Brain pericyte (primary cell): ENCODE measurements at regions not wholly inside any gene's neighbourhood (a gene's known extent, or its start where the extent isn't known, plus 50 kb on each side); places are given as distances from the start of the nearest gene placed in this dataset.

ENCODE experiments used
- DNase-seq: peaks from one replicate; pipeline ENCODE4 v3.0.0-alpha.2; 2012; ENCODE audit warnings: low read depth, low spot score

DNA sequence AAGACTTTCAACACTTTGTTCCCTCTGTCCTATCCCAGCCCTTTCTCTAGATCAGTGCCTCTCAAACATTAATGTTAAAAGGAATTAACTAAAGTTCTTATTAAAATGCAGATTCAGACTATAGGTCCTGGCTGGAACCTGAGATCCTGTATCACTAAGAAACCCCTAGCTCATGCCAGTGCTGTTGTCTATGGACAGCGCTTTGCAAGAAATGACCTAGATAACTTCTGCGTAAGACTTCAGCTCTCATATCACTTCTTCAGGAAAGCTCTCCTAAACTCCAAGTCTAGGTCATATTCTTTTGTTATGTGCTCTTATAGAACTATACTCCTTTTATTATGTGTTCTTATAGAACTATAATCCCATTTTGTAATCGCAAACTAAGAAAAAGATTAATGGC, 67.8 kb upstream of the CDIN1 start:
- DNase-seq, result no peak

- DNase-seq, result no peak
Measured at GRCh38 chr15:36517758-36518157, 61.7 kb upstream of the CDIN1 start.

- DNase-seq, result no peak
Measured at GRCh38 chr15:36519067-36519466, 60.4 kb upstream of the CDIN1 start.

GRCh38 chr15:36525430-36525829, 54.0 kb upstream of the CDIN1 start:
- DNase-seq, result no peak

DNA sequence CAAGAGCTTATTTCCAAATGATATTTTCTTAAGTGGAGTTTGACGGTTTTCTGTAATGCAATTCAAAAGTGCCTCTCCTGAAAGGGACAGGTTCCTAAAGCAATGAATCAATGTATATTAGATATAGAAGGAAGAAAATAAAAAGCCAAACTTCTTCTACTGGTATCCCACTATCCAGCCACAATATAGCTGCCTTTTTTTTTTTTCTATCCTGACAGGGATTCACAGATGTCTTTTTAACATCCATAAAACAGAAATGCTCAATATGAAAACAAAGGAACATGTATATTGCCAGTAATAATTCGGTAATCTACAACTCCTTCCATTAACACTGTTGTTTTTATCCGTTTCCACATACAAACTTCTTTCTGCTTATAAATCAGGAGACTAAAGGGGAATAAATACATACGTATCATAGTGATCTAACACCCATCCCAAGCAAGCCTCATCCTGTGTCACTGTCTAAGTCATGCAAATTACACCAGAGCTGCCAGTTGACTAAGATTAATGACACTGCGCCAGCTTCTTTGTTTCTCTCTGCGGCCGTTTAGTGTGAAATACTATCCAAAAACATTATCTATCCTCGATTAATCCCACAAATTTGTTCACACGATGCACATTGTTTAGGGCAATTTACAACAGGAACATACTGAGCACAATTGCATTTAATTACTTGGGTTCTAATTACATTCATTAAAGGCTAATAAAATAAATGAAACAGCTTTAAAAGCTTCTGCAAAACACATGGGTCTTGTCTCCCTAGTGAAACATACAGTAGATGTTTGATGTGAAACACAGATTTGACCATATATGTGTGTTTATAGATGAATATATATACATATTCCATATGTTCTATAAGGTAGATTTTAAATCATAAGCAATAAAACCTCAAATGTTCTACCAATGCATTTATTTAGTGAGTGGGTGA, 51.9 kb upstream of the CDIN1 start:
- DNase-seq, result no peak

- DNase-seq, result no peak
Measured at GRCh38 chr15:36529296-36530011, 50.0 kb upstream of the CDIN1 start.
